Esophagus muscularis mucosa (tissue), 4 donors: ENCODE measurements at regions not wholly inside any gene's neighbourhood (a gene's known extent, or its start where the extent isn't known, plus 50 kb on each side); places are given as distances from the start of the nearest gene placed in this dataset.
"Not testable (repeated sequence)": the region's sequence is repeated elsewhere in the genome, so short reads cannot be mapped to it uniquely, and the experiment has no call there.

Source experiments
- EP300 ChIP-seq: sonication (generic); formaldehyde crosslinking; IDR thresholded peaks from one replicate; pipeline ENCODE4 v1.6.1; 2017; ENCODE audit warnings: antibody characterized with exemption
- POLR2A ChIP-seq: fragments of 450-650 bp; IDR thresholded peaks from one replicate; pipeline ENCODE4 v1.6.1; 2017; ENCODE audit warnings: antibody characterized with exemption, moderate library complexity, mild to moderate bottlenecking, low read depth
- POLR2AphosphoS5 ChIP-seq, 2 donors: sonication (generic); formaldehyde crosslinking; IDR thresholded peaks; one replicate each; pipeline ENCODE4 v1.6.1; 2017; ENCODE audit warnings: antibody characterized with exemption in 2 of 2
- TF ChIP-seq, protein P1 (sequence below), 3 experiments: fragments of 200-600 bp in 2 of 3; fragments of 450-650 bp in 1 of 3; sonication (generic) in 2 of 3; IDR thresholded peaks; one replicate each; pipeline ENCODE4 v1.5.1; 2017 to 2019; ENCODE audit warnings: antibody characterized with exemption in 3 of 3, mild to moderate bottlenecking in 2 of 3, moderate library complexity in 1 of 3

DNA sequence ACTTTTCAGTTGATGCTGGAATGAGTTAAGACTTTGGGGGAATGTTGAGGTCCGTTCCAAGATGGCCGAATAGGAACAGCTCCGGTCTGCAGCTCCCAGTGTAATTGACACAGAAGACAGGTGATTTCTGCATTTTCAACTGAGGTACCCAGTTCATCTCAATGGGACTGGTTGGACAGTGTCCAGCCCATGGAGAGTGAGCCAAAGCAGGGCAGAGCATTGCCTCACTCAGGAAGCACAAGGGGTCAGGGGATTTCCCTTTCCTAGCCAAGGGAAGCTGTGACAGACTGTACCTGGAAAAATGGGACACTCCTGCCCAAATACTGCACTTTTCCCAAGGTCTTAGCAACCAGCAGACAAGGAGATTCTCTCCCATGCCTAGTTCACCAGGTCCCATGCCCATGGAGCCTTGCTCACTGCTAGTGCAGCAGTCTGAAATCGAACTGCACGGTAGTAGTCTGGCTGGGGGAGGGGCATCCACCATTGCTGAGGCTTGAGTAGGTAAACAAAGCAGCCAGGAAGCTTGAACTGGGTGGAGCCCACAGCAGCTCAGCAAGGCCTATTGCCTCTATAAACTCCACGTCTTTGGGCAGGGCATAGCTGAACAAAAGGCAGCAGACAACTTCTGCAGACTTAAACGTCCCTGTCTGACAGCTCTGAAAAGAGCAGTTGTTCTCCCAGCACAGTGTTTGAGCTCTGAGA, 231.0 kb downstream of the CHIC2 start:
- TF ChIP-seq, protein P1, sequence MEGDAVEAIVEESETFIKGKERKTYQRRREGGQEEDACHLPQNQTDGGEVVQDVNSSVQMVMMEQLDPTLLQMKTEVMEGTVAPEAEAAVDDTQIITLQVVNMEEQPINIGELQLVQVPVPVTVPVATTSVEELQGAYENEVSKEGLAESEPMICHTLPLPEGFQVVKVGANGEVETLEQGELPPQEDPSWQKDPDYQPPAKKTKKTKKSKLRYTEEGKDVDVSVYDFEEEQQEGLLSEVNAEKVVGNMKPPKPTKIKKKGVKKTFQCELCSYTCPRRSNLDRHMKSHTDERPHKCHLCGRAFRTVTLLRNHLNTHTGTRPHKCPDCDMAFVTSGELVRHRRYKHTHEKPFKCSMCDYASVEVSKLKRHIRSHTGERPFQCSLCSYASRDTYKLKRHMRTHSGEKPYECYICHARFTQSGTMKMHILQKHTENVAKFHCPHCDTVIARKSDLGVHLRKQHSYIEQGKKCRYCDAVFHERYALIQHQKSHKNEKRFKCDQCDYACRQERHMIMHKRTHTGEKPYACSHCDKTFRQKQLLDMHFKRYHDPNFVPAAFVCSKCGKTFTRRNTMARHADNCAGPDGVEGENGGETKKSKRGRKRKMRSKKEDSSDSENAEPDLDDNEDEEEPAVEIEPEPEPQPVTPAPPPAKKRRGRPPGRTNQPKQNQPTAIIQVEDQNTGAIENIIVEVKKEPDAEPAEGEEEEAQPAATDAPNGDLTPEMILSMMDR (IDR thresholded peaks at IDR 0.05) = not testable (repeated sequence)
- not testable (repeated sequence) for TF ChIP-seq EP300; POLR2A; POLR2AphosphoS5 (IDR thresholded peaks at IDR 0.05)
